H9 (cell line): ENCODE measurements at regions not wholly inside any gene's neighbourhood (a gene's known extent, or its start where the extent isn't known, plus 50 kb on each side); places are given as distances from the start of the nearest gene placed in this dataset.
"Not testable (repeated sequence)": the region's sequence is repeated elsewhere in the genome, so short reads cannot be mapped to it uniquely, and the experiment has no call there.

ENCODE experiments used
- DNase-seq: peaks from one replicate; pipeline ENCODE4 v3.0.0-alpha.2; 2017
- H2AFZ ChIP-seq: one replicate; pipeline ENCODE4 v1.6.1; 2013; ENCODE audit warnings: mild to moderate bottlenecking, low read length, control low read depth, moderate library complexity
- H2AK5ac ChIP-seq: 2 replicates; pipeline ENCODE4 v1.6.1; 2013; ENCODE audit warnings: low read length, control low read depth, mixed read lengths; ENCODE audit not compliant: insufficient read length
- H2BK120ac ChIP-seq: one replicate; pipeline ENCODE4 v1.6.1; 2013; ENCODE audit warnings: low read depth, mild to moderate bottlenecking, low read length, control low read depth, inconsistent platforms; ENCODE audit not compliant: poor library complexity, severe bottlenecking
- H2BK12ac ChIP-seq: 2 replicates; pipeline ENCODE4 v1.6.1; 2013; ENCODE audit warnings: low read length, control low read depth, mixed read lengths, low read depth; ENCODE audit not compliant: insufficient read length
- H2BK15ac ChIP-seq: 2 replicates; pipeline ENCODE4 v1.6.1; 2013; ENCODE audit warnings: low read depth, low read length, control low read depth
- H2BK20ac ChIP-seq: one replicate; pipeline ENCODE4 v1.6.1; 2013; ENCODE audit warnings: low read depth, mild to moderate bottlenecking, low read length, control low read depth, inconsistent platforms; ENCODE audit not compliant: poor library complexity, severe bottlenecking
- H2BK5ac ChIP-seq: 2 replicates; pipeline ENCODE4 v1.6.1; 2013; ENCODE audit warnings: low read length, control low read depth, mixed read lengths; ENCODE audit not compliant: insufficient read length
- H3K14ac ChIP-seq: 2 replicates; pipeline ENCODE4 v1.6.1; 2013; ENCODE audit warnings: low read length, control low read depth; ENCODE audit not compliant: insufficient read depth
- H3K18ac ChIP-seq: 2 replicates; pipeline ENCODE4 v1.6.1; 2013; ENCODE audit warnings: low read depth, mild to moderate bottlenecking, mixed read lengths, low read length, control low read depth; ENCODE audit not compliant: insufficient read length
- H3K23ac ChIP-seq: 2 replicates; pipeline ENCODE4 v1.6.1; 2013; ENCODE audit warnings: low read length, control low read depth, mixed read lengths, low read depth; ENCODE audit not compliant: insufficient read length
- H3K23me2 ChIP-seq: 2 replicates; pipeline ENCODE4 v1.6.1; 2013; ENCODE audit warnings: low read depth, mild to moderate bottlenecking, mixed read lengths, low read length, control low read depth; ENCODE audit not compliant: insufficient read length, poor library complexity, severe bottlenecking
- H3K27ac ChIP-seq: 2 replicates; pipeline ENCODE4 v1.5.1; 2013; ENCODE audit warnings: low read length, control low read depth, mixed read lengths, low read depth; ENCODE audit not compliant: insufficient read length
- H3K27me3 ChIP-seq: 2 replicates; pipeline ENCODE4 v1.6.1; 2013; ENCODE audit warnings: low read length, control low read depth, inconsistent platforms; ENCODE audit not compliant: insufficient read depth
- H3K4ac ChIP-seq: 2 replicates; pipeline ENCODE4 v1.6.1; 2013; ENCODE audit warnings: low read depth, mild to moderate bottlenecking, control low read depth, inconsistent platforms, low read length, moderate library complexity
- H3K4me1 ChIP-seq: 2 replicates; pipeline ENCODE4 v1.6.1; 2013; ENCODE audit warnings: low read length, control low read depth, inconsistent platforms; ENCODE audit not compliant: insufficient read depth
- H3K4me2 ChIP-seq: 2 replicates; pipeline ENCODE4 v1.6.1; 2013; ENCODE audit warnings: low read length, control low read depth, mixed read lengths; ENCODE audit not compliant: insufficient read length, insufficient read depth
- H3K56ac ChIP-seq: 2 replicates; pipeline ENCODE4 v1.6.1; 2013; ENCODE audit warnings: low read depth, mild to moderate bottlenecking, mixed read lengths, low read length, control low read depth; ENCODE audit not compliant: insufficient read length
- H3K79me1 ChIP-seq: 2 replicates; pipeline ENCODE4 v1.6.1; 2013; ENCODE audit warnings: low read depth, mild to moderate bottlenecking, moderate library complexity, low read length, control low read depth, inconsistent platforms; ENCODE audit not compliant: insufficient read depth, poor library complexity, severe bottlenecking
- H3K79me2 ChIP-seq: 2 replicates; pipeline ENCODE4 v1.6.1; 2013; ENCODE audit warnings: low read length, control low read depth, inconsistent platforms; ENCODE audit not compliant: insufficient read depth
- H3K9ac ChIP-seq: 2 replicates; pipeline ENCODE4 v1.6.1; 2013; ENCODE audit warnings: low read length, control low read depth, mixed read lengths; ENCODE audit not compliant: insufficient read length; ENCODE audit errors: extremely low read depth
- H3K9me3 ChIP-seq: one replicate; pipeline ENCODE4 v1.6.1; 2013; ENCODE audit warnings: low read depth, low read length, inconsistent platforms; ENCODE audit not compliant: control insufficient read depth
- H3T11ph ChIP-seq: one replicate; pipeline ENCODE4 v1.6.1; 2013; ENCODE audit warnings: mild to moderate bottlenecking, low read length, control low read depth, inconsistent platforms
- H4K20me1 ChIP-seq: one replicate; pipeline ENCODE4 v1.6.1; 2013; ENCODE audit not compliant: control insufficient read depth, insufficient read length, insufficient read depth
- H4K5ac ChIP-seq: 2 replicates; pipeline ENCODE4 v1.6.1; 2013; ENCODE audit warnings: low read depth, mild to moderate bottlenecking, mixed read lengths, low read length, control low read depth; ENCODE audit not compliant: insufficient read length
- H4K8ac ChIP-seq: replicated peaks from 2 replicates; pipeline ENCODE4 v1.6.1; 2013; ENCODE audit warnings: low read length, control low read depth, mixed read lengths, low read depth; ENCODE audit not compliant: insufficient read length
- H4K91ac ChIP-seq: 2 replicates; pipeline ENCODE4 v1.6.1; 2013; ENCODE audit warnings: low read depth, mild to moderate bottlenecking, moderate library complexity, mixed read lengths, low read length, control low read depth; ENCODE audit not compliant: insufficient read length
- H3K27ac Mint-ChIP-seq, 3 experiments: 2 replicates in 2 of 3; 3 replicates in 1 of 3; pipeline ENCODE4 v1.8.0; 2020 to 2021; ENCODE audit warnings: mixed read lengths in 3 of 3, mild to moderate bottlenecking in 1 of 3, moderate library complexity in 1 of 3
- H3K27me3 Mint-ChIP-seq: 2 replicates; pipeline ENCODE4 v1.8.0; 2021; ENCODE audit warnings: low read depth, mild to moderate bottlenecking, moderate library complexity, mixed read lengths
- H3K36me3 Mint-ChIP-seq, 3 experiments: 2 replicates in 2 of 3; 3 replicates in 1 of 3; pipeline ENCODE4 v1.8.0; 2020 to 2021; ENCODE audit warnings: low read depth in 3 of 3, mixed read lengths in 3 of 3; ENCODE audit not compliant: insufficient read depth in 1 of 3
- H3K4me1 Mint-ChIP-seq, 2 experiments: 2 replicates each; pipeline ENCODE4 v1.8.0; 2020; ENCODE audit warnings: mixed read lengths in 2 of 2
- H3K4me3 Mint-ChIP-seq, 2 experiments: 2 replicates in 1 of 2; 3 replicates in 1 of 2; pipeline ENCODE4 v1.8.0; 2020 to 2021; ENCODE audit warnings: mild to moderate bottlenecking in 2 of 2, mixed read lengths in 2 of 2, moderate library complexity in 1 of 2
- H3K9me3 Mint-ChIP-seq, 2 experiments: 2 replicates in 1 of 2; 3 replicates in 1 of 2; pipeline ENCODE4 v1.8.0; 2020; ENCODE audit warnings: mild to moderate bottlenecking in 2 of 2, mixed read lengths in 2 of 2, moderate library complexity in 1 of 2
- WGBS: extraction: QIAGEN DNeasy Blood & Tissue Kit; methylation state at CpG from one replicate; pipeline ENCODE4 v1.1.7; 2013; ENCODE audit warnings: missing lambda C conversion rate, low lambda C conversion rate, mixed read lengths; ENCODE audit not compliant: insufficient read length; ENCODE audit errors: extremely low coverage; 5-methylcytosine and 5-hydroxymethylcytosine counted together

GRCh38 chr14:106341161-106341560 is 814.8 kb downstream of the TMEM121 start:
- not testable (repeated sequence) for H3K79me1 ChIP-seq, H2BK12ac ChIP-seq

More at GRCh38 chr14:106341161-106341560, 814.8 kb downstream of the TMEM121 start:
- not testable (repeated sequence) for H3K4ac ChIP-seq, H4K8ac ChIP-seq, H2BK5ac ChIP-seq, H3K18ac ChIP-seq, H3K56ac ChIP-seq, H2BK20ac ChIP-seq, H2BK120ac ChIP-seq, H4K91ac ChIP-seq, H3K27ac Mint-ChIP-seq, H3K4me1 ChIP-seq, H3K4me1 Mint-ChIP-seq, DNase-seq, H3K14ac ChIP-seq, H2AK5ac ChIP-seq, H3K23ac ChIP-seq, H2AFZ ChIP-seq, H3K23me2 ChIP-seq, H3K27me3 Mint-ChIP-seq, H3K4me2 ChIP-seq, H3K9ac ChIP-seq, H3K27ac ChIP-seq, H3K27me3 ChIP-seq, H3K79me2 ChIP-seq, H4K20me1 ChIP-seq, H2BK15ac ChIP-seq, H3T11ph ChIP-seq, H3K4me3 Mint-ChIP-seq, H4K5ac ChIP-seq
- Mint-ChIP-seq H3K36me3 (peaks cover 11 to 60% (median 38%) of the 10 kb centered on the region in 3 experiments; a peak in 6 of 7 replicates), H3K9me3 (peaks cover 65 to 82% of the 10 kb centered on the region in 2 experiments)
- peaks cover 76% of the 10 kb centered on the region for H3K9me3 ChIP-seq
- WGBS: no CpG with 5 or more reads among the region's 5 CpGs
